ENCODE measurements at regions not wholly inside any gene's neighbourhood (a gene's known extent, or its start where the extent isn't known, plus 50 kb on each side); places are given as distances from the start of the nearest gene placed in this dataset.

DNA sequence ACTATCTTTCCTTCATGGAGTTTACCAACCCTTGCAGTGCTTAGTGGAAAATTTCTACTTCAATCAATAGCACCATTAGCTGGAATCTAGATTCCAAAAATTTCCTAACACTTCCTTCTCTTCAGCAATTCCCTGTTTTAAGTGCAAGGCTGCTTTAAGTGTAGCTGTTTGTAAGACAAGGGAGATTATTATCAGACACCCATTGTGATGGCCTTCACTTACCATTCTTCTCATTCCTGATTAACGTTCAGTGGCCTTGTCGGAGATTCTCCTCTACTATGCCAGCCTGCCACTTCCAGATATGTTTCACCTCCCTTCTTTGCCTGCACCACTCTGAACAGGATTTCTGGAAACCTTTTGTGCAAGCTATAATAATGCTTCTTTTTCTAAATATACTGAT is 464.9 kb upstream of the ADGRL2 start:
- Mint-ChIP-seq H3K36me3 (ENCODE audit: low read depth) (no peaks in the 10 kb centered on the region), H3K9me3 (no peaks in the 10 kb centered on the region), H3K4me1 (no peaks in the 10 kb centered on the region), H3K4me3 (no peak overlapping the region), H3K27me3 (no peaks in the 10 kb centered on the region), H3K27ac (no peak overlapping the region)
- CTCF ChIA-PET = no interaction called here
- DNase-seq = no peak
- POLR2A ChIA-PET = no interaction called here

DNA sequence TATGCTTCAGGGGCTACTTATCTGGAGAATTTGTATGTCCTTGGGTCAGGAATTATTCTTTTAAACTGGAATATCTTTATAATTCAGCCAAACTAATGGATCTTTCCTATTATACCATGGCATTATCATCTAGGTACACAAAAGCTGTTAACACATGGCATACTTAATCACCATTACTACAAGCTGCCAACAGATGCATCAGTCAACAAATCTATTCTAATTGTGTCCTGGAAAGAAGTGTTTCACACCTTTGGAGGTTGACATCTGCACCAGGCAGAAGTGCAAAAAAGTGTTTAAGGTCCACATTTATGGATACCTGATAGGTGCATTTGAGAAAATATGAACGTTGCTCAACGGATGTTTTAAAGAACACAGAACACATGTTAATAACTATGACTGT is 470.2 kb upstream of the ADGRL2 start:
- Mint-ChIP-seq H3K36me3 (ENCODE audit: low read depth) (no peaks in the 10 kb centered on the region), H3K4me3 (no peak overlapping the region), H3K27me3 (no peaks in the 10 kb centered on the region), H3K4me1 (no peaks in the 10 kb centered on the region), H3K9me3 (no peaks in the 10 kb centered on the region), H3K27ac (no peak overlapping the region)
- CTCF ChIA-PET = no interaction called here
- DNase-seq = no peak
- POLR2A ChIA-PET = no interaction called here

DNA sequence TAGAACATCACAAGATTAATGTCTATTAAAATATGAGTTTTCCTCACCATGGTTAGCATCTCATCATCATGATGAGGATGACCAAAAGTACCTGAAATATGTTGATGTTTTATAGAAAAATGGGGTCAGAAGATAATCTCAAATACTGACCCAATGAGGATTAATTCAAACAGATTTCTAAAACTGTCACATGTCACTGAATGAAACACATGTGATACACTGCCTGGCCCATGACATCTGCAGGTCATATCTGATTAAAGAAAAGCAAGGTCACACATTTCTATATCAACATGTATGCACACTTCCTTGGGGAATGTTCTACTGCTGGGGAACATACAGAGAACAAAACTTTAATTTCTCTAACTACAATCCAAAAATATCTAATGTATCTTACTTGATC is 470.6 kb upstream of the ADGRL2 start:
- Mint-ChIP-seq H3K36me3 (ENCODE audit: low read depth) (no peaks in the 10 kb centered on the region), H3K4me1 (no peaks in the 10 kb centered on the region), H3K4me3 (no peak overlapping the region), H3K27ac (no peak overlapping the region), H3K27me3 (no peaks in the 10 kb centered on the region), H3K9me3 (no peaks in the 10 kb centered on the region)
- DNase-seq = no peak
- ChIA-PET POLR2A (no interaction called here), CTCF (no interaction called here)

DNA sequence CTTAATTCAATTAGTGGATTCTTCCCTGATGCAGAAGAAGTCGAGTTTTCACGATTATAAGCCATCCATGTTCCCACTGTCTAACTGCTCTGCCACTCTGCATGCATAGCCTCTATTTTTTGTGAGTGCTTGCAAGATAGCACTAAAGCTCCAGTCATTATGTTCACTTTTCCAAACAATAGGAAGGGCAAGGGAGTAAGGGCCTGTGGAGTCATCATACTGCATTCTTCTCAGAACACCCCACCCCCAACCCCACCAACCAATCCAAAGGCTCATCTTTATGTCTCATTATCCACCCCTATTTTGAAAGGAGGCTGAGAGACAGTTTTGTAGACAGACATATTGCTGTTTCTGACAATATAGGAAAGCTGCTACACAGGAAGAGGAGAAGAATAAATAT is 471.7 kb upstream of the ADGRL2 start:
- H3K4me1 Mint-ChIP-seq = no peaks in the 10 kb centered on the region
- no peaks in the 10 kb centered on the region for H3K9me3 Mint-ChIP-seq
- ChIA-PET POLR2A (no interaction called here), CTCF (no interaction called here)
- H3K27ac Mint-ChIP-seq = no peak overlapping the region
- H3K36me3 Mint-ChIP-seq (ENCODE audit: low read depth) = no peaks in the 10 kb centered on the region
- DNase-seq = no peak
- H3K27me3 Mint-ChIP-seq = no peaks in the 10 kb centered on the region
- H3K4me3 Mint-ChIP-seq = no peak overlapping the region

DNA sequence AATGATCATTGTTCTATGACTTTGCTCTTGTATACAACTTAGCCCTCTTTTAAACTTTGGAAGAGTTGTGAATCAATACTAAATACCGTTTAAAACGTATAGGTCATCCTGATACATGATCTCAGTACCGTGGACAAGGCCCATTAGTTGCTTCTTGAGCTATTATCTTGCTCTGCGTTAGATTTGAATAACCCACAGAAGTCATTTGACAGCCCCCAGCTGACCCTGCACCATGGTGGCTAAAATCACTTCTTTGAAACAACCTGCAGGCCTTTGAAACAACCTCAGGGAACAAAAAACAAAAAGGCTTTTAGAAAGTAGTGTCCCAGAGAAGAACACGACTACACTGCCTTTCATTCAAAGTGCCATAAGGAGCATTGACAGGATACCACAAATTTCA is 473.0 kb upstream of the ADGRL2 start:
- Mint-ChIP-seq H3K36me3 (ENCODE audit: low read depth) (no peaks in the 10 kb centered on the region), H3K27me3 (no peaks in the 10 kb centered on the region), H3K4me1 (no peaks in the 10 kb centered on the region), H3K27ac (no peak overlapping the region), H3K4me3 (no peak overlapping the region), H3K9me3 (no peaks in the 10 kb centered on the region)
- CTCF ChIA-PET = no interaction called here
- POLR2A ChIA-PET = no interaction called here
- no peak for DNase-seq

DNA sequence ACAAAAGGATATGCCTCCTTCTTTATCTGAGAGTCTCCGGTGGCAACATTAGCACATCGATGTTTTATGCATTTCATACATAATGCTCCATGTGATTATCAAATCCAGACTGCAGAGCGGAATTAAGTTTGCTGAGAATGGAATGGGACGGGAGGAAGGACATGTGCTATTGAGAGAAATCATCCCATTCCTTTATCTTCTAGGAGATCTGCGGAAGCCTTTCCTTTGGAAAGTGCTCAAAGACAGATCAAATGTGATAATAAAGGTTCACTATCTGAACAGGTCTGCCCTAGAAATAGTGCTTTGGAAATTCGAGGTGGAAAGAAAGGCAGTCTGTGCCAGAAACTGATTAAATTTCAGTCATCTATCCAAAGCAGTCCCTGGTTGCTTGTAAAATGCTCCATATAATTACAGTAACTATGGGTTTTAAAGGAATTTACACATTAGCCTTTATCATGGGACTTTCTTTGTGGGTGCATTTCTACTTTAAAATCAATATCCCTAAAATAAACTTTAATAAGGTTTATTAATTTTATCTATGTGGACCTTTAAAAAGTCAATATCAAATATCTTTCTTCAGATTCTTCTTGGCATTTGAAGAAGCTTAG is 473.5 kb upstream of the ADGRL2 start:
- ChIA-PET CTCF (no interaction called here), POLR2A (no interaction called here)
- H3K27ac Mint-ChIP-seq = no peak overlapping the region
- no peak for DNase-seq
- no peaks in the 10 kb centered on the region for H3K36me3 Mint-ChIP-seq (ENCODE audit: low read depth)
- H3K9me3 Mint-ChIP-seq = no peaks in the 10 kb centered on the region
- H3K27me3 Mint-ChIP-seq = no peaks in the 10 kb centered on the region
- no peaks in the 10 kb centered on the region for H3K4me1 Mint-ChIP-seq
- H3K4me3 Mint-ChIP-seq = no peak overlapping the region

DNA sequence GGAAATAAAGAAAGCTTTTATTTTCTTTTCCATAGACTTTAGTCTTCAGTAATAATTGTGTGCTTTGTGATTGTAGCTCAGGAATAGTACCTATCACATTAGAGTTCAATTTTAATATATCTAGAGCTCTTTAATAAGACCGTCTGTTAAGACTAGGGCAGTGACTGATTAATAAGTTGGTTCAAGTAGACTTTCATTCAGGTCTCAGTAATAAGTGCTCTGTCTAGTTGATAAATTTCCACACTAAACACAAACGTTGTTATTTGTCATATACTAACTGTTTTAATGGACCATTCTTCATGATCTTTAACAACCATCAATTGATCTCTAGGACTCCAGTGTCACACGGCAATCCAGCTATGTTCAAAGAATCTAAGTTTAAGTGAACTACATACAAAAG is 474.5 kb upstream of the ADGRL2 start:
- Mint-ChIP-seq H3K4me1 (no peaks in the 10 kb centered on the region), H3K27ac (no peak overlapping the region), H3K27me3 (no peaks in the 10 kb centered on the region), H3K36me3 (ENCODE audit: low read depth) (no peaks in the 10 kb centered on the region), H3K9me3 (no peaks in the 10 kb centered on the region), H3K4me3 (no peak overlapping the region)
- no peak for DNase-seq
- POLR2A ChIA-PET = no interaction called here
- CTCF ChIA-PET = no interaction called here

DNA sequence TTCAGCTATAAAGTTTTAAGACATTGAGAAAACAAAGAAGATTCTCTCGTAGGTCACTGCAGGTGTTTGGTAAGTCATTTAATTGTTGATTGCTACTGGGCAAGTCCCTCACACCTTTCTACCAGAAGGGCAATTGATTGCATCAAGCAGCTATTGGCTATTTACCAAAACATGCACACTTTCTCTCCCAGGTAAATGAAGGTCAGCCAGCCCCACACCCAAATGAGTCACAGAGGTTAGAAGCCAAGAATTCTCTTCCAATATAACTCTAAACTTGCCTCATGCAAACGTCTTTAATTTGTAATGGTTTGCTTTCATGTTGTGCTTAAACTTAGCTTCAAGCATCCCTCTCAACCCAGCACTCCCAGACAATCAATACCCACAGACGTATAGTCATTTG is 475.3 kb upstream of the ADGRL2 start:
- Mint-ChIP-seq H3K27me3 (no peaks in the 10 kb centered on the region), H3K27ac (no peak overlapping the region), H3K36me3 (ENCODE audit: low read depth) (no peaks in the 10 kb centered on the region), H3K4me1 (no peaks in the 10 kb centered on the region), H3K9me3 (no peaks in the 10 kb centered on the region), H3K4me3 (no peak overlapping the region)
- POLR2A ChIA-PET = no interaction called here
- no peak for DNase-seq
- CTCF ChIA-PET = no interaction called here

DNA sequence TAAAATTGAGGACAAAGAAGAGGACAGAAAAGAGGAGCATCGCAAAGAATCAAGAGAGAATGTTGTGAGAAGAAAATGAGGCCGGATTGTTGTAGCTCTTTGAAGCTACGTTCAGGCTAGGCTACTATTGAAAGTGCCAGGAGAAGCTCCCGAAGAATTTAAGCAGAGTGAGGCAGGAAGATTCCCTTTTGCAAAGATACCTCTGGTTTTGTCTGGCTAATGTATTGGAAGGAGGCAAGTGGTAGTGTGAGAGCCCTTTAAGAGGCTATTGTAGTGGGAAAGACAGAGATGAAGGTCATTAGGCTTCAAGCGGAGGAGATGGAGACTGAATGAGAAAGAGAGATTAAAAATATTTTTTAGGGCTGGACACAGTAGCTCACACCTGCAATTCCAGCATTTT is 476.9 kb upstream of the ADGRL2 start:
- H3K4me1 Mint-ChIP-seq = no peaks in the 10 kb centered on the region

DNA sequence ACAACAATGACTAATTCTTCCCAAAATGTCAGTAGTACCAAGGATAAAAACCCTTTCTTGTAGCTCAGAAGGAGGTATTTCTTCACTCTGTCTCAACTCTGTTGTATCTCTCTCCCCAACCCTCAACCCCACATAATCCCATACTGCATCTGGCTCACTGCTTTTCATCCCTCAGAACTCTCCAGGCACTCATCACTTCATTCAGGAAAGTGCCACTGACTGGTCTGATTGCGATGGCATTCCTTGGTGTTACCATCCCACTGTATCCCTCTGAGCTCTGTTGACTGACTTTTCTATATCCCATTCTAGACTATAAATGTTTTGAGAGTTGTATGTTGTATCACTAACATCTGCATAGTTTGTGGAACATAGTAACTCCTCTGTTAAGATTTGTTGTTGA is 483.5 kb upstream of the ADGRL2 start:
- no peak overlapping the region for H3K27ac Mint-ChIP-seq
- no peaks in the 10 kb centered on the region for H3K36me3 Mint-ChIP-seq (ENCODE audit: low read depth)
- H3K4me3 Mint-ChIP-seq = no peak overlapping the region
- H3K9me3 Mint-ChIP-seq = no peaks in the 10 kb centered on the region
- no peaks in the 10 kb centered on the region for H3K4me1 Mint-ChIP-seq
- ChIA-PET CTCF (no interaction called here), POLR2A (no interaction called here)
- no peaks in the 10 kb centered on the region for H3K27me3 Mint-ChIP-seq
- DNase-seq = no peak

More for the DNA sequence above, 476.9 kb upstream of the ADGRL2 start:
- ChIA-PET POLR2A (no interaction called here), CTCF (interaction anchor here (0.6 kb wide), 1 partner anchor 155 kb away, joined by 4 read pairs; no protein-coding TSS in a partner anchor)
- DNase-seq = no peak
- Mint-ChIP-seq H3K9me3 (no peaks in the 10 kb centered on the region), H3K4me3 (no peak overlapping the region), H3K27me3 (no peaks in the 10 kb centered on the region), H3K36me3 (ENCODE audit: low read depth) (no peaks in the 10 kb centered on the region), H3K27ac (no peak overlapping the region)

DNA sequence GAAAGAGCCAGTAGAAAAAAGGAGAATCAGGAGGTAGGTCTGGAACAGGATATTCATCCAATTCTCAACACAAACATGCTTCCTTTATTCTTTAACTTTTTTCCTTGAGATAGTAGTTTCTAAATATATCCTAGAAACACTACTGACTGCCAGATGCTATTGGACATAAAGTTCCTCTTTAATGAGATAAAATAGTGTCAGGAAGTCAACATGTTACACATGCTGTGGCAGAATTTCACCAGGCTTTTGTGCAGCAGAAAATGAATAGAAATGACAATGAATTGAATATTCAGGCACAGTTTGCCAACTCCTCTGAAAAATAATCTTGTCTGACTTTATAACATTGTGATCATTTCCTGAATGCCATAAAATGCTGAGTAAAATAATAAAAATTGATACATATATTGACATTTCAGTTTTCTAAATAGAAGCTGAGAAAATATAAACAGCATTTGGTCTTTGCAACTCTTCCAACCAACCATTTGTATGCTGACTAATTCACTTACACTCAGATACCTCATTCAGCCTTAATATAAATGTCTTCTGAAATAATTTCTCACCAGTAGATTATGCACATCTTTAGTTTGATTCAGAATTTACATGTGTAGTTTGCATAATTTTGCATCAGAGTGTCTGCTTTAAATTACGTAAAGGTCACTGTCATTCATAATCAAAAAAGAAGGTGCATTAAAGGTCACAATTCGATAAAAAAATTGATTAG is 486.1 kb upstream of the ADGRL2 start:
- CTCF ChIA-PET = no interaction called here
- H3K4me3 Mint-ChIP-seq = no peak overlapping the region
- DNase-seq = no peak
- no peak overlapping the region for H3K27ac Mint-ChIP-seq
- POLR2A ChIA-PET = no interaction called here
- H3K9me3 Mint-ChIP-seq = no peaks in the 10 kb centered on the region
- H3K36me3 Mint-ChIP-seq (ENCODE audit: low read depth) = no peaks in the 10 kb centered on the region
- no peaks in the 10 kb centered on the region for H3K27me3 Mint-ChIP-seq
- H3K4me1 Mint-ChIP-seq = no peaks in the 10 kb centered on the region

DNA sequence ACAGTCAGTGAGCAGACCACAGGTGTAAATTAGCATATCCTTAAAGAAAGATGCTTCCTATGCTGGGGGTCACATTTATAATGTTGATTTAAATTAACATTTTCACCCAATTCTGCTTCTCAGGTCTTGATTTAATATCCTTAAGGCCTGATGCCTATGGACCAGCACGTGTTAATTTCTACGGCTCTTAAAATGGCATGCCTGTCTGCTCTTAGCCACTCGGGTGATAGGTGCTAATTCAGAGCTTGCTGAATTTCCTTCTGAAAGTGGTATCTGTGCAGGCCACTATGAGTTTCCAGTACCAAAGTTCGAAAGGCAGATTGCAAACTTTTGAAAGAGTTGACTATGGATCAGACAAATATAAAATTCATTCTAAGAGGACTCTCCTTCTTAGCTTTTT is 487.4 kb upstream of the ADGRL2 start:
- ChIA-PET CTCF (no interaction called here), POLR2A (no interaction called here)
- H3K4me1 Mint-ChIP-seq = no peaks in the 10 kb centered on the region
- no peak for DNase-seq
- H3K27ac Mint-ChIP-seq = no peak overlapping the region
- no peaks in the 10 kb centered on the region for H3K36me3 Mint-ChIP-seq (ENCODE audit: low read depth)
- H3K9me3 Mint-ChIP-seq = no peaks in the 10 kb centered on the region
- H3K4me3 Mint-ChIP-seq = no peak overlapping the region
- no peaks in the 10 kb centered on the region for H3K27me3 Mint-ChIP-seq

DNA sequence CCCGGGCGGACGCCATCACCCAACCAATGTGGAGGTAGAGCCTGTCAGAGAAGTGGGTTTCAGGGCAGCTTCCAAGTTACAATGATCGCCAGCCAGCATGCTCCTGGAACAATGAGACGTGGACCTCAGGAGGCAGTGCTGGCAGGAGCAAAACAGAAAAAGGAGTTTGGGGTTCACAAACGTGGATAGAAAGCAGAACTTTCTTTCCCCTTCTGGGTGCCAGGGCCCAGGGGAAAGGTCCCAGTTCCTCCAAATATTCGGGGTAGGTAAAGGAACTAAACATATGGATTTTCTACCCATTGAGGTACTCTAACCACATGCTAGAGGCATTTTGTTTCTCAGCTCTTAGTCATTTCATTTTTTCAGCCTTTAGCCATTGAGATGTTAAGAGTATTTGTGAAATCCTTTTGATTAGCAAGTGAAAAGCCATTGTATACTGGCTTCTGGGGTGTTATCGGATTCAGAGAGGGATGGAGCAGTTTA is 488.4 kb upstream of the ADGRL2 start:
- Mint-ChIP-seq H3K36me3 (ENCODE audit: low read depth) (no peaks in the 10 kb centered on the region), H3K27me3 (no peaks in the 10 kb centered on the region), H3K4me3 (no peak overlapping the region), H3K4me1 (no peaks in the 10 kb centered on the region), H3K9me3 (no peaks in the 10 kb centered on the region), H3K27ac (no peak overlapping the region)
- POLR2A ChIA-PET = no interaction called here
- CTCF ChIA-PET = no interaction called here
- DNase-seq = no peak

DNA sequence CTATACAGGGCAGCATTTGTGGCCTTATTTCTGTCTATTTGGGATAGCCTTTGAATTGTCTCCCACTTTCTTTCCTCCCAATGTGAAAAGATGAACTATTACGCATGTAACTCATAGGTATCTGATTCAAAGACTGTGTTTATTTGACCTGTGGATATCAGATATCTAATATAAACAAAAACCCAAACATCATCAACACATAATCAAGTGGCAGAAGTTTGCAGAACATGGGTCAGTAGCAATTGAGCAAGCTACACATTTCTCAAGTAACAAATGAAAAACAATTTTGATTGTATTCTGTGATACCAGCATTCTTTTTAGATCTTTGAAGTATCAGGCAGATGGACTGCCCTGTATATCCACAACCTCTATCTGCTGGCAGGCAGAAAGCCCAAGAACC is 490.5 kb upstream of the ADGRL2 start:
- H3K36me3 Mint-ChIP-seq (ENCODE audit: low read depth) = no peaks in the 10 kb centered on the region
- no peaks in the 10 kb centered on the region for H3K27me3 Mint-ChIP-seq
- H3K27ac Mint-ChIP-seq = no peak overlapping the region
- H3K9me3 Mint-ChIP-seq = no peaks in the 10 kb centered on the region
- CTCF ChIA-PET = no interaction called here
- no peak overlapping the region for H3K4me3 Mint-ChIP-seq
- POLR2A ChIA-PET = no interaction called here
- H3K4me1 Mint-ChIP-seq = no peaks in the 10 kb centered on the region
- DNase-seq = no peak
